ENCODE measurements at regions not wholly inside any gene's neighbourhood (a gene's known extent, or its start where the extent isn't known, plus 50 kb on each side); places are given as distances from the start of the nearest gene placed in this dataset.
A peak's percentile ranks its signal among the peaks of the same experiment; 100 is the strongest.
"Not testable (repeated sequence)": the region's sequence is repeated elsewhere in the genome, so short reads cannot be mapped to it uniquely, and the experiment has no call there.

DNA sequence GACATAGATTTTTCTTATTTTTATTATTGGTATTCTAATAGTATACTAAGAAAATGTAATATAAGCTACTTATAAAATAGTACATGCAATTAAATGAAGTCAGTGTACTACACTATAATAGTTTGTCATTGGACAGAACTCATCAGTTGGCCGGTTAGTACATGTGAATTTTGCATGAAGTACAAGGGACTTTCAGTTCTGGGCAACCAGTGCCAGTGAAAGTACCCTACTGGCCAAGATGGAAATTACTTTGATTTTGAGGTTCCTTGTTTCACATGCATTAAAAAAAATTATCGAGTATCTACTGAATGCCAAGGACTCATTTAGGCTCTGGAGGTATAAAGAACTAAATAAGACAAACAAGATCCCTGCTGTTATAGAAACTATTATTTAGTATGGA is 213.4 kb upstream of the ELL2 start:
- Histone ChIP-seq H3K27ac (ENCODE audit: low read depth, low read length, poor library complexity, severe bottlenecking) (no peak overlapping the region), H3K9ac (ENCODE audit: low read length) (no peak overlapping the region), H3K36me3 (ENCODE audit: insufficient read depth, low read length) (no peaks in the 10 kb centered on the region), H3K27me3 (ENCODE audit: insufficient read depth, low read length) (no peaks in the 10 kb centered on the region; the same call in 1 of the 2 replicates), H3K9me2 (ENCODE audit: low read depth, low read length) (no peaks in the 10 kb centered on the region), H4K20me1 (ENCODE audit: insufficient read depth, low read length) (no peaks in the 10 kb centered on the region), H3K9me3 (ENCODE audit: low read length) (no peaks in the 10 kb centered on the region), H3K4me3 (ENCODE audit: low read depth, low read length, poor library complexity, severe bottlenecking) (no peak overlapping the region), H3F3A (ENCODE audit: insufficient read depth, low read length) (no peaks in the 10 kb centered on the region), H2AFZ (ENCODE audit: low read length) (no peak overlapping the region), H3K4me1 (ENCODE audit: insufficient read depth, low read length, severe bottlenecking) (no peaks in the 10 kb centered on the region), H3K79me2 (ENCODE audit: insufficient read depth, low read length) (no peaks in the 10 kb centered on the region), H3K4me2 (ENCODE audit: low read length) (no peak overlapping the region)
- TF ChIP-seq EZH2 (IDR thresholded peaks at IDR 0.05; ENCODE audit: borderline replicate concordance, low read length): no peak
- TF ChIP-seq, protein P1, sequence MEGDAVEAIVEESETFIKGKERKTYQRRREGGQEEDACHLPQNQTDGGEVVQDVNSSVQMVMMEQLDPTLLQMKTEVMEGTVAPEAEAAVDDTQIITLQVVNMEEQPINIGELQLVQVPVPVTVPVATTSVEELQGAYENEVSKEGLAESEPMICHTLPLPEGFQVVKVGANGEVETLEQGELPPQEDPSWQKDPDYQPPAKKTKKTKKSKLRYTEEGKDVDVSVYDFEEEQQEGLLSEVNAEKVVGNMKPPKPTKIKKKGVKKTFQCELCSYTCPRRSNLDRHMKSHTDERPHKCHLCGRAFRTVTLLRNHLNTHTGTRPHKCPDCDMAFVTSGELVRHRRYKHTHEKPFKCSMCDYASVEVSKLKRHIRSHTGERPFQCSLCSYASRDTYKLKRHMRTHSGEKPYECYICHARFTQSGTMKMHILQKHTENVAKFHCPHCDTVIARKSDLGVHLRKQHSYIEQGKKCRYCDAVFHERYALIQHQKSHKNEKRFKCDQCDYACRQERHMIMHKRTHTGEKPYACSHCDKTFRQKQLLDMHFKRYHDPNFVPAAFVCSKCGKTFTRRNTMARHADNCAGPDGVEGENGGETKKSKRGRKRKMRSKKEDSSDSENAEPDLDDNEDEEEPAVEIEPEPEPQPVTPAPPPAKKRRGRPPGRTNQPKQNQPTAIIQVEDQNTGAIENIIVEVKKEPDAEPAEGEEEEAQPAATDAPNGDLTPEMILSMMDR (IDR thresholded peaks at IDR 0.05; ENCODE audit: low read length): peak; percentile 20; the same call in 1 of the 2 replicates

DNA sequence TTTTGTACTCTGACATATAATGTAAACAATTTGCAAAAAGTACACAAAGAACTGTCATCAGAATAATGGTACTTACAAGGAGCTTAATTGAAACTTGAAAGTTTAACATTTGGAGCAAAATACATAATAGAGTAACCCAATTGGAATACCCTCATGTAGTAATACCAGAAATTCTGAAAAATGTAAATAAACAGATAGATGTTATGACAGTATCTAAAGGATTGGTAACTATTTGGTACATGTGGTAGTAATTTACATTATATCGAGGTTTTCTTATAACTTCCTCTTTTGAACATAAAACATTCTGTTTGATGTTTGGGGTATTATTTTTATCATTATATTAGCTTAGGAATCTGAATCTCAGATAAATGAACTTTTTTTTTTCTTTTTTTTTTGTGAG is 211.7 kb upstream of the ELL2 start:
- Histone ChIP-seq H4K20me1 (ENCODE audit: insufficient read depth, low read length) (no peaks in the 10 kb centered on the region), H3K9me2 (ENCODE audit: low read depth, low read length) (no peaks in the 10 kb centered on the region), H3K9ac (ENCODE audit: low read length) (no peak overlapping the region), H3K4me3 (ENCODE audit: low read depth, low read length, poor library complexity, severe bottlenecking) (no peak overlapping the region), H3K27me3 (ENCODE audit: insufficient read depth, low read length) (no peaks in the 10 kb centered on the region; the same call in 1 of the 2 replicates), H3K36me3 (ENCODE audit: insufficient read depth, low read length) (no peaks in the 10 kb centered on the region), H3F3A (ENCODE audit: insufficient read depth, low read length) (no peaks in the 10 kb centered on the region), H3K4me1 (ENCODE audit: insufficient read depth, low read length, severe bottlenecking) (no peaks in the 10 kb centered on the region), H3K4me2 (ENCODE audit: low read length) (no peak overlapping the region), H3K9me3 (ENCODE audit: low read length) (no peaks in the 10 kb centered on the region), H3K79me2 (ENCODE audit: insufficient read depth, low read length) (no peaks in the 10 kb centered on the region), H2AFZ (ENCODE audit: low read length) (no peak overlapping the region), H3K27ac (ENCODE audit: low read depth, low read length, poor library complexity, severe bottlenecking) (no peak overlapping the region)
- TF ChIP-seq, protein P1 (IDR thresholded peaks at IDR 0.05; ENCODE audit: low read length): no peak
- no peak for TF ChIP-seq EZH2 (IDR thresholded peaks at IDR 0.05; ENCODE audit: borderline replicate concordance, low read length)

DNA sequence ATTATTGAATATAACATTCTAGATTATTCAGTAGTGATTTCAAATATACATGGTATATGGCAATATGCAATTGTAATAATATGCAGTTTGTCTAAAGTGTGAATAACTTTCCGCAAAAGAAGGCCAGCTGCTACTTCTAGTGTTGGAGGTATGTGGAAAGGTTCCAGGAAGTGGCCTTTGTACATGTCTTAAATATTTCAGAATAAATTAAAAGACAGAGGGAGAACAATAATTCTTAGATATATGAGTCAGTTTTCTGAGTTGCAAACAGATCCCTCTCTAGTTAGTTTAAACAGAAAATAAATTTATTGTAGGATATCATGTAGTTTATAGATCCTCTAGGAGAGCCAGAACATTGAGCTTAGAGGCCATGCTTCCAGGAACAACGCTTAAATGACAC is 210.8 kb upstream of the ELL2 start:
- TF ChIP-seq, protein P1 (IDR thresholded peaks at IDR 0.05; ENCODE audit: low read length): no peak
- TF ChIP-seq EZH2 (IDR thresholded peaks at IDR 0.05; ENCODE audit: borderline replicate concordance, low read length): no peak
- Histone ChIP-seq H2AFZ (ENCODE audit: low read length) (no peak overlapping the region), H3K4me3 (ENCODE audit: low read depth, low read length, poor library complexity, severe bottlenecking) (no peak overlapping the region), H4K20me1 (ENCODE audit: insufficient read depth, low read length) (no peaks in the 10 kb centered on the region), H3K9me2 (ENCODE audit: low read depth, low read length) (no peaks in the 10 kb centered on the region), H3K4me1 (ENCODE audit: insufficient read depth, low read length, severe bottlenecking) (no peaks in the 10 kb centered on the region), H3F3A (ENCODE audit: insufficient read depth, low read length) (no peaks in the 10 kb centered on the region), H3K36me3 (ENCODE audit: insufficient read depth, low read length) (no peaks in the 10 kb centered on the region), H3K27me3 (ENCODE audit: insufficient read depth, low read length) (no peaks in the 10 kb centered on the region), H3K27ac (ENCODE audit: low read depth, low read length, poor library complexity, severe bottlenecking) (no peak overlapping the region), H3K79me2 (ENCODE audit: insufficient read depth, low read length) (no peaks in the 10 kb centered on the region), H3K9ac (ENCODE audit: low read length) (no peak overlapping the region), H3K9me3 (ENCODE audit: low read length) (no peaks in the 10 kb centered on the region), H3K4me2 (ENCODE audit: low read length) (no peak overlapping the region)

DNA sequence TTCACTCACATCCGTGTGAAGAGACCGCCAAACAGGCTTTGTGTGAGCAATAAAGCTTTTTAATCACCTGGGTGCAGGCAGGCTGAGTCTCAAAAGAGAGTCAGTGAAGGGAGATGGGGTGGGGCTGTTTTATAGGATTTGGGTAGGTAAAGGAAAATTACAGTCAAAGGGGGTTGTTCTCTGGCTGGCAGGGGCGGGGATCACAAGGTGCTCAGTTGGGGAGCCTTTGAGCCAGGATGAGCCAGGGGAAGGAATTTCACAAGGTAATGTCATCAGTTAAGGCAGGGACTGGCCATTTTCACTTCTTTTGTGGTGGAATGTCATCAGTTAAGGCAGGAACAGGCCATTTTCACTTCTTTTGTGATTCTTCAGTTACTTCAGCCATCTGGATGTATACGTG is 210.3 kb upstream of the ELL2 start:
- not testable (repeated sequence) for H3K9me3 ChIP-seq (ENCODE audit: low read length); H3K36me3 ChIP-seq (ENCODE audit: insufficient read depth, low read length); H3K27me3 ChIP-seq (ENCODE audit: insufficient read depth, low read length); H4K20me1 ChIP-seq (ENCODE audit: insufficient read depth, low read length); H3K4me2 ChIP-seq (ENCODE audit: low read length); H3F3A ChIP-seq (ENCODE audit: insufficient read depth, low read length); H3K27ac ChIP-seq (ENCODE audit: low read depth, low read length, poor library complexity, severe bottlenecking); H3K9me2 ChIP-seq (ENCODE audit: low read depth, low read length); H3K4me3 ChIP-seq (ENCODE audit: low read depth, low read length, poor library complexity, severe bottlenecking); H3K79me2 ChIP-seq (ENCODE audit: insufficient read depth, low read length); H3K4me1 ChIP-seq (ENCODE audit: insufficient read depth, low read length, severe bottlenecking); H2AFZ ChIP-seq (ENCODE audit: low read length); H3K9ac ChIP-seq (ENCODE audit: low read length)

DNA sequence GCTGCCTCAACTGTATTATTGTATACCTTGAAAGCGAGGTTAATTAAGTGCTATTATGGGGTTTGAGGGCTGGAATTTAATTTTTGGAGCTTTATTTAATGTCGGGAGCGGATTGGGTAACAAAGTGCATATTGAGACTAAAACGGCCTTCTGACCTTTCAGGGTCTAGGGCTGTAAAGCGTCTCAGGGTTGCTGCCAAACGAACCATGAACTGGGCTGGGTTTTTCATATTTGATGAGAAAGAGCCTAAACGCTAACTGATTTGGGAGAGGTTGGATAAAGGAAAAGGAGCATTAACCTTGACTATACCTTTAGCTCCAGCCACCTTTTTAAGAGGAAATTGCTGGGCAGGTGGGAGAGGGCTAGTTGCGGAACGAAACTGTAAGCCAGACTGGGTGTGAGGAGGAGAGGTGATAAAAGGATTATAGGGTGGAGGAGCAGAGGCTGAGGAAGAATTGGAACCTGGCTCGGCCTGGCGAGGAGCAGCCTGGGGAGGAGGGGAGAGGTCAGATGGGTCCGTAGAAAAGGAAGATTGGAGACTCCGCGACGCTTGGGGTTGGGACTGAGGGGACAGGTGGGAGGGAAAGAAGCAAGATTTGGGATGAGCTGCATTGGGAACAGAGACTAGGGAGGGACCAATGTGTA is 209.0 kb upstream of the ELL2 start:
- not testable (repeated sequence) for H3F3A ChIP-seq (ENCODE audit: insufficient read depth, low read length); H3K9ac ChIP-seq (ENCODE audit: low read length); H3K36me3 ChIP-seq (ENCODE audit: insufficient read depth, low read length)

More for the DNA sequence above, 209.0 kb upstream of the ELL2 start:
- not testable (repeated sequence) for H3K9me2 ChIP-seq (ENCODE audit: low read depth, low read length); H3K27me3 ChIP-seq (ENCODE audit: insufficient read depth, low read length); H3K4me1 ChIP-seq (ENCODE audit: insufficient read depth, low read length, severe bottlenecking); H4K20me1 ChIP-seq (ENCODE audit: insufficient read depth, low read length); H3K9me3 ChIP-seq (ENCODE audit: low read length); H3K27ac ChIP-seq (ENCODE audit: low read depth, low read length, poor library complexity, severe bottlenecking); H3K4me3 ChIP-seq (ENCODE audit: low read depth, low read length, poor library complexity, severe bottlenecking); H2AFZ ChIP-seq (ENCODE audit: low read length); H3K79me2 ChIP-seq (ENCODE audit: insufficient read depth, low read length); H3K4me2 ChIP-seq (ENCODE audit: low read length)
